ENCODE measurements at regions not wholly inside any gene's neighbourhood (a gene's known extent, or its start where the extent isn't known, plus 50 kb on each side); places are given as distances from the start of the nearest gene placed in this dataset.

- no peak for TF ChIP-seq CTCF (conservative IDR thresholded peaks at IDR 0.05 in 1 of 2, IDR thresholded peaks at IDR 0.05 in 1 of 2; ENCODE audit: low read depth in 1 of 2, low read length in 2 of 2)
- TF ChIP-seq EZH2 (IDR thresholded peaks at IDR 0.05; ENCODE audit: low read length, missing control alignments) = no peak
- Histone ChIP-seq H3K79me2 (ENCODE audit: control insufficient read depth, insufficient read depth, low read length) (no peaks in the 10 kb centered on the region), H4K20me1 (ENCODE audit: control insufficient read depth, extremely low read depth, insufficient read depth, low read length) (no peaks in the 10 kb centered on the region), H3K9me3 (ENCODE audit: control insufficient read depth, insufficient read depth, low read depth, low read length) (no peaks in the 10 kb centered on the region), H3K9ac (ENCODE audit: insufficient read depth, low read length) (no peak overlapping the region), H3K4me1 (ENCODE audit: control insufficient read depth, extremely low read depth, insufficient read depth, low read length) (no peaks in the 10 kb centered on the region), H2AFZ (ENCODE audit: low read length) (no peak overlapping the region), H3K4me3 (replicated peaks in 1 of 4; ENCODE audit: control extremely low read depth in 1 of 4, insufficient read depth in 1 of 4, low read depth in 3 of 4, low read length in 4 of 4) (no peak overlapping the region), H3K27ac (ENCODE audit: insufficient read depth, low read length) (no peak overlapping the region), H3K27me3 (ENCODE audit: control insufficient read depth, insufficient read depth, low read length) (no peaks in the 10 kb centered on the region), H3K36me3 (ENCODE audit: control insufficient read depth, insufficient read depth, low read length) (no peaks in the 10 kb centered on the region), H3K4me2 (ENCODE audit: extremely low read depth, insufficient read depth, low read length) (no peak overlapping the region)
- no peak for DNase-seq (ENCODE audit: low read depth in 2 of 2)
Observed at GRCh38 chr1:221190249-221190648, 311.0 kb downstream of the HLX start.

GRCh38 chr1:221192055-221192454, 312.8 kb downstream of the HLX start:
- no peak for TF ChIP-seq EZH2 (IDR thresholded peaks at IDR 0.05; ENCODE audit: low read length, missing control alignments)
- no peak for TF ChIP-seq CTCF (conservative IDR thresholded peaks at IDR 0.05 in 1 of 2, IDR thresholded peaks at IDR 0.05 in 1 of 2; ENCODE audit: low read depth in 1 of 2, low read length in 2 of 2)
- Histone ChIP-seq H3K36me3 (ENCODE audit: control insufficient read depth, insufficient read depth, low read length) (no peaks in the 10 kb centered on the region), H3K9ac (ENCODE audit: insufficient read depth, low read length) (no peak overlapping the region), H3K27me3 (ENCODE audit: control insufficient read depth, insufficient read depth, low read length) (no peaks in the 10 kb centered on the region), H2AFZ (ENCODE audit: low read length) (no peak overlapping the region), H3K79me2 (ENCODE audit: control insufficient read depth, insufficient read depth, low read length) (no peaks in the 10 kb centered on the region), H3K9me3 (ENCODE audit: control insufficient read depth, insufficient read depth, low read depth, low read length) (no peaks in the 10 kb centered on the region), H3K4me1 (ENCODE audit: control insufficient read depth, extremely low read depth, insufficient read depth, low read length) (no peaks in the 10 kb centered on the region), H3K4me2 (ENCODE audit: extremely low read depth, insufficient read depth, low read length) (no peak overlapping the region), H4K20me1 (ENCODE audit: control insufficient read depth, extremely low read depth, insufficient read depth, low read length) (no peaks in the 10 kb centered on the region), H3K27ac (ENCODE audit: insufficient read depth, low read length) (no peak overlapping the region), H3K4me3 (replicated peaks in 1 of 4; ENCODE audit: control extremely low read depth in 1 of 4, insufficient read depth in 1 of 4, low read depth in 3 of 4, low read length in 4 of 4) (no peak overlapping the region)
- DNase-seq (ENCODE audit: low read depth in 2 of 2) = no peak

- Histone ChIP-seq H3K9ac (ENCODE audit: insufficient read depth, low read length) (no peak overlapping the region), H3K27me3 (ENCODE audit: control insufficient read depth, insufficient read depth, low read length) (no peaks in the 10 kb centered on the region), H3K4me2 (ENCODE audit: extremely low read depth, insufficient read depth, low read length) (no peak overlapping the region), H3K4me1 (ENCODE audit: control insufficient read depth, extremely low read depth, insufficient read depth, low read length) (no peaks in the 10 kb centered on the region), H4K20me1 (ENCODE audit: control insufficient read depth, extremely low read depth, insufficient read depth, low read length) (no peaks in the 10 kb centered on the region), H3K36me3 (ENCODE audit: control insufficient read depth, insufficient read depth, low read length) (no peaks in the 10 kb centered on the region), H3K4me3 (replicated peaks in 1 of 4; ENCODE audit: control extremely low read depth in 1 of 4, insufficient read depth in 1 of 4, low read depth in 3 of 4, low read length in 4 of 4) (no peak overlapping the region), H3K9me3 (ENCODE audit: control insufficient read depth, insufficient read depth, low read depth, low read length) (no peaks in the 10 kb centered on the region), H3K79me2 (ENCODE audit: control insufficient read depth, insufficient read depth, low read length) (no peaks in the 10 kb centered on the region), H2AFZ (ENCODE audit: low read length) (no peak overlapping the region), H3K27ac (ENCODE audit: insufficient read depth, low read length) (no peak overlapping the region)
- TF ChIP-seq CTCF (conservative IDR thresholded peaks at IDR 0.05 in 1 of 2, IDR thresholded peaks at IDR 0.05 in 1 of 2; ENCODE audit: low read depth in 1 of 2, low read length in 2 of 2) (no peak), EZH2 (IDR thresholded peaks at IDR 0.05; ENCODE audit: low read length, missing control alignments) (no peak)
- no peak for DNase-seq (ENCODE audit: low read depth in 2 of 2)
Observed at GRCh38 chr1:221200464-221200863, 321.2 kb downstream of the HLX start.
